IMR-90 (cell line): ENCODE measurements at regions not wholly inside any gene's neighbourhood (a gene's known extent, or its start where the extent isn't known, plus 50 kb on each side); places are given as distances from the start of the nearest gene placed in this dataset.

Experiments
- BHLHE40 ChIP-seq: fragments of 150-350 bp; IDR thresholded peaks from 2 replicates; pipeline ENCODE4 v1.6.1; 2016; ENCODE audit warnings: mild to moderate bottlenecking, low read depth, low read length
- CHD1 ChIP-seq: IDR thresholded peaks from 2 replicates; pipeline ENCODE4 v1.6.1; 2012; ENCODE audit warnings: low read depth, low read length, improper control_type of control experiment
- FOS ChIP-seq: fragments of 150-350 bp; IDR thresholded peaks from 2 replicates; pipeline ENCODE4 v1.6.1; 2016; ENCODE audit warnings: low read depth, low read length
- MAFK ChIP-seq: IDR thresholded peaks from 2 replicates; pipeline ENCODE4 v1.6.1; 2012; ENCODE audit warnings: low read depth, low read length, improper control_type of control experiment
- POLR2A ChIP-seq: IDR thresholded peaks from 2 replicates; pipeline ENCODE4 v1.6.1; 2012; ENCODE audit warnings: mild to moderate bottlenecking, low read depth, low read length
- RAD21 ChIP-seq: IDR thresholded peaks from 2 replicates; pipeline ENCODE4 v1.6.1; 2012; ENCODE audit warnings: low read length, improper control_type of control experiment
- RCOR1 ChIP-seq: IDR thresholded peaks from 2 replicates; pipeline ENCODE4 v1.6.1; 2012; ENCODE audit warnings: mild to moderate bottlenecking, low read length, improper control_type of control experiment; ENCODE audit not compliant: insufficient replicate concordance
- TF ChIP-seq, protein P1 (sequence below): conservative IDR thresholded peaks from 2 replicates; pipeline ENCODE4 v1.5.1; 2012; ENCODE audit warnings: mild to moderate bottlenecking, low read depth, low read length, improper control_type of control experiment
- TF ChIP-seq, protein P2 (sequence below): fragments of 150-350 bp; IDR thresholded peaks from 2 replicates; pipeline ENCODE4 v1.6.1; 2016; ENCODE audit warnings: low read depth, mild to moderate bottlenecking, low read length, moderate library complexity, borderline replicate concordance

- TF ChIP-seq FOS (no peak), BHLHE40 (no peak), MAFK (no peak), CHD1 (no peak), POLR2A (no peak), RCOR1 (no peak), RAD21 (no peak)
- TF ChIP-seq, protein P1, sequence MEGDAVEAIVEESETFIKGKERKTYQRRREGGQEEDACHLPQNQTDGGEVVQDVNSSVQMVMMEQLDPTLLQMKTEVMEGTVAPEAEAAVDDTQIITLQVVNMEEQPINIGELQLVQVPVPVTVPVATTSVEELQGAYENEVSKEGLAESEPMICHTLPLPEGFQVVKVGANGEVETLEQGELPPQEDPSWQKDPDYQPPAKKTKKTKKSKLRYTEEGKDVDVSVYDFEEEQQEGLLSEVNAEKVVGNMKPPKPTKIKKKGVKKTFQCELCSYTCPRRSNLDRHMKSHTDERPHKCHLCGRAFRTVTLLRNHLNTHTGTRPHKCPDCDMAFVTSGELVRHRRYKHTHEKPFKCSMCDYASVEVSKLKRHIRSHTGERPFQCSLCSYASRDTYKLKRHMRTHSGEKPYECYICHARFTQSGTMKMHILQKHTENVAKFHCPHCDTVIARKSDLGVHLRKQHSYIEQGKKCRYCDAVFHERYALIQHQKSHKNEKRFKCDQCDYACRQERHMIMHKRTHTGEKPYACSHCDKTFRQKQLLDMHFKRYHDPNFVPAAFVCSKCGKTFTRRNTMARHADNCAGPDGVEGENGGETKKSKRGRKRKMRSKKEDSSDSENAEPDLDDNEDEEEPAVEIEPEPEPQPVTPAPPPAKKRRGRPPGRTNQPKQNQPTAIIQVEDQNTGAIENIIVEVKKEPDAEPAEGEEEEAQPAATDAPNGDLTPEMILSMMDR: no peak
- TF ChIP-seq, protein P2, sequence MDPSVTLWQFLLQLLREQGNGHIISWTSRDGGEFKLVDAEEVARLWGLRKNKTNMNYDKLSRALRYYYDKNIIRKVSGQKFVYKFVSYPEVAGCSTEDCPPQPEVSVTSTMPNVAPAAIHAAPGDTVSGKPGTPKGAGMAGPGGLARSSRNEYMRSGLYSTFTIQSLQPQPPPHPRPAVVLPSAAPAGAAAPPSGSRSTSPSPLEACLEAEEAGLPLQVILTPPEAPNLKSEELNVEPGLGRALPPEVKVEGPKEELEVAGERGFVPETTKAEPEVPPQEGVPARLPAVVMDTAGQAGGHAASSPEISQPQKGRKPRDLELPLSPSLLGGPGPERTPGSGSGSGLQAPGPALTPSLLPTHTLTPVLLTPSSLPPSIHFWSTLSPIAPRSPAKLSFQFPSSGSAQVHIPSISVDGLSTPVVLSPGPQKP: no peak
Observed at GRCh38 chr11:15526032-15526431, 411.3 kb downstream of the INSC start.
